HAP-1 (cell line): ENCODE measurements at regions not wholly inside any gene's neighbourhood (a gene's known extent, or its start where the extent isn't known, plus 50 kb on each side); places are given as distances from the start of the nearest gene placed in this dataset.
"Not testable (repeated sequence)": the region's sequence is repeated elsewhere in the genome, so short reads cannot be mapped to it uniquely, and the experiment has no call there.

Experiments used
- DNase-seq, 2 experiments: peaks; one replicate each; pipeline ENCODE4 v3.0.0-alpha.2; 2016 to 2020; ENCODE audit warnings: low spot score in 2 of 2
- H3K27me3 ChIP-seq: fragments of 250-450 bp; sonication (Bioruptor Pico); 2 replicates; pipeline ENCODE4 v1.5.1; 2020; ENCODE audit warnings: low read depth, mild to moderate bottlenecking, moderate library complexity
- H3K36me3 ChIP-seq: fragments of 250-450 bp; sonication (Bioruptor Pico); replicated peaks from 2 replicates; pipeline ENCODE4 v1.5.1; 2020; ENCODE audit warnings: mild to moderate bottlenecking
- H3K4me1 ChIP-seq: fragments of 250-450 bp; sonication (Bioruptor Pico); 2 replicates; pipeline ENCODE4 v1.5.1; 2020; ENCODE audit warnings: mild to moderate bottlenecking
- H3K4me3 ChIP-seq: fragments of 250-450 bp; sonication (Bioruptor Pico); 2 replicates; pipeline ENCODE4 v1.5.1; 2020; ENCODE audit warnings: mild to moderate bottlenecking, moderate library complexity
- H3K9me3 ChIP-seq: fragments of 250-450 bp; sonication (Bioruptor Pico); 2 replicates; pipeline ENCODE4 v1.5.1; 2020; ENCODE audit warnings: mild to moderate bottlenecking, moderate library complexity
- in situ Hi-C: fragments of 300-500 bp; cut with MboI; formaldehyde crosslinking; loops from 3 replicates; pipeline ENCODE4 v1.14.3; 2020; ENCODE audit warnings: low sequenced_read_pairs, inconsistent platforms, mixed read lengths

DNA sequence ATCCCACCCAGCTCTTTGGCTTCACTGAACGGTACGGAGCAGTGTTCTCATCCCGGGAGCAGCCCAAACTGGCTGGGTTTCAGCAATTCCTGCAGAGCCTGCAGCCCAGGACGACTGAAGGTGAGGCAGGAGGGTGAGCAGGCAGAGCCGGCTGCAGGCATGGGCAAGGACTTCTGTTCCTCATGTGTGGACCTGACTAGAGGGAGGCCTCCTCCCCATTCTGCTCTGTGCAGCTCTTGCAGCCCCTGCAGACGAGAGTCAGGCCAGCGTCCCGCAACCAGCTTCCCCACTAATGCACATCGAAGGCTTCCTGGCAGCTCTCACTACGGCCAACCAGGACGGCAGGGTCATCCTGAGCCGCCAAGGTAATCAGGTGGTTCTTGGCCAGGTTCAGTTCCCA, 97.8 kb upstream of the PZP start:
- H3K4me3 ChIP-seq, DNase-seq, in situ Hi-C loops, H3K27me3 ChIP-seq, H3K9me3 ChIP-seq, H3K4me1 ChIP-seq, H3K36me3 ChIP-seq: not testable (repeated sequence)

DNA sequence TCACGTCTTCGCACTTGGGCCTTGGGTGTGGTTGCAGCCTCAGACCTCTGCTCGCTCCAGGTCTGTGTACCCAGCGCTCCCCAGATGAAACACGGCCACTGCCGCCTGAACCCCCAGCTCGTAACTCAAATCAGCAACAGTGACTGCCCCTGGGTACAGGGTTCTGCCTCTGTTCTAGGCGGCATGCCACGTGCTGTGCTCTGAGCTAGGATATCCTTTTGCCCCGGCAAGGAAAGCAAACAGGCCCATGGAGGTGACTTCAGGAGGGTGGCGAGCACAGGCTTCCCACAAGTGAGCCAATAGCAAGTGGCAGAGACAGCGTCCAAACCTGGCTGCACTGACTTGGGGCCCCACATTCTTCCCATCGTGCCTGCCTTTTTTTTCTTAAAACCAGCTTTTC, 96.3 kb upstream of the PZP start:
- H3K4me3 ChIP-seq, H3K27me3 ChIP-seq, DNase-seq, H3K36me3 ChIP-seq, H3K9me3 ChIP-seq, H3K4me1 ChIP-seq, in situ Hi-C loops: not testable (repeated sequence)

DNA sequence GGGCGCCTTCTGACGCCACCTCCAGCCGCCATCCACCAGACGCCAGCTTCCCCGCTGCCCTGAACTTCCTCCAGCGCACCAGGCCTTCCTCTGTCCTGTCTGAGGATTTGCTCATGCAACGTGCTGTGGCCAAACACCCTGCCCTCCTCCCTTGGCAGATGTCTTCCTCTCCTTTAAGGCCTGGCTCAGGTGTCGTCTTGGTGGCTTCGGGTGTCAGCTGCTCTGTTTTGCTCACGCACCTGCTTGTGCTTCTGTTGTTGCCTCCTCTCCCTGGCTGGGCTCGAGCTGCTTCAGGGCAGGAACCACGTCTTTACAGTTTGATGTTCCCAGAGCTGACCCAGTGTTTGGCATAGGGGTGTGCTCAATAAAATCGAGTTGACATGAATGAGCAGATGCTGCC, 87.7 kb upstream of the PZP start:
- H3K4me1 ChIP-seq, H3K9me3 ChIP-seq, in situ Hi-C loops: not testable (repeated sequence)

DNA sequence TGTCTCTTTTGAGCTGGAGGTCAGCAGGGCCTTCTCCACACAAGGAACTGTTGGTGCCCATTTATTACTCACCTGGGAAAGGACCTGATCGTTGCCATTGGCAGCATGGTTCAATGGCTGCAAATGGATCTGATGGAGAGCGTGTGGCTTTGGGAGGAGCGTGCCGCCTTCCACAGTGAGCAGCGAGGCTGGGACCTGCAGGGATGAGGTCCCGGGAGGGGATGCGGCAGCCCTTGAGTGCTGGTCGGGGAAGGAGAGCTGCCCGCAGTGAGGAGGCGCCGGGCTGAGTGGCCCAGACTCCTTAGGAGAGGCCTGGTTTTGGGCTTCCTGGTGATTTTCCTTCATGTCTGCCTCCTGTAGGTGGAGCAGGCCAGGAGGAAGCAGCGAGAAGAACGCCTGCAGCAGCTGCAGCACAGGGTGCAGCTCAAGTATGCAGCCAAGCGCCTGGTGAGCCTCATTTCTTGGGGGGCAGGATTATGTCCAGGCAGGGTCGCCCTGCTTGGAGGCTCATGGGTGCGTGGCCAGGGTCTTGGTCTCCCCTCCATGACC, 86.0 kb upstream of the PZP start:
- H3K4me1 ChIP-seq, H3K27me3 ChIP-seq, H3K9me3 ChIP-seq, in situ Hi-C loops, H3K4me3 ChIP-seq, DNase-seq, H3K36me3 ChIP-seq: not testable (repeated sequence)

More for the DNA sequence above, 87.7 kb upstream of the PZP start:
- H3K36me3 ChIP-seq, DNase-seq, H3K27me3 ChIP-seq, H3K4me3 ChIP-seq: not testable (repeated sequence)

DNA sequence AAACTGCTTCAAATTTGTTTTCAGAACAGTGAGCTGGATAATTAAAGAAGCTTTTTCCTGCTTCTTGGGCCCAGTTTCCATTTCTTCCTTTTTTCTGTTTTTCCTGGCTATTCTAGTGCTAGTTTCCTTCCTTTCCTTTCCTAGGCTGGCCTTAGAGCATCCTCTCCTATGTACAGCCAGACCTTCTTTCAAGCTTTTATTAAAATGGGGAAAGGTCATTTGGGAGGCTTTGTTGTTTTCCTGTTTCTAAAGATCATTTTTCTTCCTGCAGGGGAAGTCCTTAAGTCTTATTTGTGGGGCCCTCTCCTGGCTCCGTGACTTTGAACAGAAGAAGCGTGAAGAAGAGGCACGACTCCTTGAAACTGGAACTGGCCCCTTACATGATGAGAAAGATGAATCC, 85.2 kb upstream of the PZP start:
- in situ Hi-C loops, H3K27me3 ChIP-seq, H3K4me3 ChIP-seq, H3K36me3 ChIP-seq, H3K9me3 ChIP-seq, H3K4me1 ChIP-seq, DNase-seq: not testable (repeated sequence)

DNA sequence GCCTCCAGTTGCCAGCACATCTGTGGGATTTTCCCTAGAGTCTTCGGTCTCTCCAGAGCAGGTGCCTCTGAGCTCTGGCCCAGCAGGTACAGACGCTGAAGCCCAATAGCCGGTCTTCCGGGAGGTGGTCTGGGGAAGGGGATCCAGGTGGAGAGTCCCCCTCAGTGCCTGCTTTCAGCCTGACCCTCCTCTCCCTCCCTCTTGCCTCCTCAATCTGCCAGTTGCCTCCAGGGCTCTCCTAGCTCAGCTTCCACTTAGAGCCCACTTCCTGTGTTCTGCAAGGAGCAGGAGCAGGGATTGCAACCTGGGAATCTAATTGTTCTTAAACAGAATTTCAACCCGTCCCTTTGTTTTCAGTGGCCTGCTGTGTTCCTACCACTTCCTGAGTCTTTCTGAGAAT, 81.8 kb upstream of the PZP start:
- H3K4me3 ChIP-seq, DNase-seq, H3K27me3 ChIP-seq, in situ Hi-C loops, H3K36me3 ChIP-seq, H3K9me3 ChIP-seq, H3K4me1 ChIP-seq: not testable (repeated sequence)

DNA sequence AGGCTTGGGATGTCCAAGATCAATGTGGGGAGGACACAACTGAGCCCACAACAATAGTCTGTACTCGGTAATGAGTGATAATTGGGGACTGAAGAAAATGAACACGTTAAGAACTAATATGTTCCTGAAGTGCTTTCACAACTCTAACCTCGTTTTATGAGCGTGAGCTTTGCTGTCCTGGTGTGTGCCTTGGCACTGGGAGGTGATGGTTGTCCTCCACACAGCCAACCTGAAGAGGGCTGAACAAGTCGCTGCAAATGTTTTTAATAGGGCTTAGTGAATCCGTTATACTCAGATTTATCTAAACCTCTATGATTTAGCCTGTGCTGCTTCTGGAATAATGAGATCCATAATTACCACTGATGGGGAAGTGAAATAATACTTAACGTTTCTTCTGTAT, 76.5 kb upstream of the PZP start:
- DNase-seq, H3K9me3 ChIP-seq, H3K27me3 ChIP-seq, in situ Hi-C loops, H3K4me1 ChIP-seq, H3K4me3 ChIP-seq, H3K36me3 ChIP-seq: not testable (repeated sequence)

DNA sequence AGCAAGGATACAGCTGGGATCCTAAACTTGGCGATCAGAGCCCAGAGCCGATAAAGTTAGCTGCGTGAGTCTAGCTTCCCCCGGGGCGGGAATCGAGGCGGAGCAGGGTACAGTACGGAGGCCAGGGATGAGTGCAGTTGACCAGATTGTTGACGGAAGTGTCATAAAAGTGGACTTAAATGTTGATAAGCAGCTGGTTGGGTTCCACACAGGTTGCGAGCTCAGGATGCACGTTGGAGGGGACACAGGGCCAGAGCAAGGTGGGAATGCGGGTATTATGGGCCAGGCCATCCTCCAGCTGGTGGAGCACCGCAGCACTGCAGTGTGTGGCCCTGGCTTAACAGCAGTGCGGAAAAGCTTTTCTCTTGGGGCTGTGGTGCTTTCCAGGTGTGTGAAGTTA, 76.0 kb upstream of the PZP start:
- in situ Hi-C loops, H3K36me3 ChIP-seq, H3K27me3 ChIP-seq, H3K4me3 ChIP-seq, H3K9me3 ChIP-seq, H3K4me1 ChIP-seq: not testable (repeated sequence)
- peak in 1 of 2 experiments; percentile 21 for DNase-seq

DNA sequence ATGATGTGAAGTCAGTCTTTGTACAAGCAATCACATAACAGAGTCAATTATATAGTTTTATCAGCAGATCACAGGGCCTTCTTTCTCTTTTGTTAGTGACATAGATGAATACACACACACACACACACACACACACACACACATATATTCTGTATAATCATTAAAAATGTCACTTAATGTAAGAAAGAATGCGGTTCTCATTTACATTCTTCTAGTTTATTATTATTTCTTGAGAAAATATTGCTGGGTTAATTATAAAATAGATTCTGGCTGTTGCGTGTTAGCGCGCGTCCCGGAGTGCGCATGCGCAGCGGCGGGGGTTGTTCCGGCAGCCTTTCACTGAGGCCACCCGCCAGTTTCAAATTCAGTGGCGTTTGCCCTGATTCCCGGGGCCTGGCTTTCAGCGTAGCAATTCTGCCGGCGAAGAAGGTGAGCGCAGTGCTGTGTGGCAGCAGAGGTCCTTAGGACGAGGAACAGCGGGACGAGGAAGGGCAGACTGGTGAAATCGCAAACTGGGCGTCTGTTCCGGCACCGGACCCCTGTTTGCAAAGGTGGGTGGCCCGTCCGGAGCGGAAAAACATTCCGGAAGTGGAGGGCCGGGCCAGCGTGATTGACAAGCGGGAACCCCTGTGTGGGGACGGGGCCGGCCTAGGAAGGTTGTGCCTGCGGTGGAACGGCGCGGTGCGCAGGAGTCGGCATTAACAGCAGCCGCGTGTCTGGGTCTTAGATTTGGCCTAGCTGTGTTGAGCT, 75.3 kb upstream of the PZP start:
- H3K4me3 ChIP-seq, result peak overlapping the region; percentile 25
- H3K4me1 ChIP-seq, H3K9me3 ChIP-seq, H3K36me3 ChIP-seq, in situ Hi-C loops: not testable (repeated sequence)
- DNase-seq, result peak; percentile 30 to 75
- peaks cover 17% of the 10 kb centered on the region for H3K27me3 ChIP-seq

DNA sequence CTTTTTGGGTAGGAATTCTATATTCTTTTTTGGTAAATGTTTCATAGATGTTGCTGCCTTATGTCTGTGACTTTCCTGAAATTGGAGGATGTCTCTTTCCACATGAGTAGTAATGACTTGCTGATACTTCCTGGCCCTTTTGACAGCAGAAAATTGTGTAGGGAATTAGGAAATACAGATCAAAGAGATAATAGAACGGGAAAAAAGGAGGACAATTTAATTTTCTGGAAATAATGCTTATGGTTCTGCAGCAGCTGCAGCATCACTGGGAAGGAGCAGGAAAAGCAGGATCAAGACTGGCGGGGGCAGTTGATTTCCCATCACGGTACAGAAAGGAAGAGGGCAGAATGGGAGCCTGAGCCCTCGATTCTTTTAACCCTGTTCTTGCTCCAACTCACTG, 68.8 kb upstream of the PZP start:
- in situ Hi-C loops, result no loop called here
- no peaks in the 10 kb centered on the region for H3K9me3 ChIP-seq
- no peak for DNase-seq
- H3K36me3 ChIP-seq, result no peaks in the 10 kb centered on the region
- no peak overlapping the region for H3K4me3 ChIP-seq
- H3K27me3 ChIP-seq, result peaks cover 31% of the 10 kb centered on the region
- no peaks in the 10 kb centered on the region for H3K4me1 ChIP-seq

DNA sequence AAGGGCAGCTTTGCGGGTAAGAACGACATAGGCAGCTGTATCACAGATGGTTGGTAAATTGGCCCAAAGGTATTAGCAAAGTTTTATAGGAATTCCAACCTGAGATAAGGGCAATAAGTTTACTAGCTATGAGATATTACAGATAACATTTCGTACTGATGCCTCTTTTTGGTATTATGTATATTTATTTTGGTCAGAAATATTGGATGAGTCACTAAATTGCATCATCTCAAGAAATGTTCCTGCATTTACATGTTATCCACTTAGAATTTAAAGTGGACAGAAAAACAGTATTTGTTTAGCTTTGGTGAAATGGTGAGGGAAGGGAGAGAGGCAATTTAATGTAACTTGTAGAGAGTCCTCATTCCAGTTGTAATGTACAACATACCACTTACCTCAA, 65.1 kb upstream of the PZP start:
- Histone ChIP-seq H3K9me3 (no peaks in the 10 kb centered on the region), H3K4me1 (no peaks in the 10 kb centered on the region), H3K4me3 (no peak overlapping the region), H3K36me3 (no peaks in the 10 kb centered on the region), H3K27me3 (peaks cover 13% of the 10 kb centered on the region)
- in situ Hi-C loops, result no loop called here
- no peak for DNase-seq

DNA sequence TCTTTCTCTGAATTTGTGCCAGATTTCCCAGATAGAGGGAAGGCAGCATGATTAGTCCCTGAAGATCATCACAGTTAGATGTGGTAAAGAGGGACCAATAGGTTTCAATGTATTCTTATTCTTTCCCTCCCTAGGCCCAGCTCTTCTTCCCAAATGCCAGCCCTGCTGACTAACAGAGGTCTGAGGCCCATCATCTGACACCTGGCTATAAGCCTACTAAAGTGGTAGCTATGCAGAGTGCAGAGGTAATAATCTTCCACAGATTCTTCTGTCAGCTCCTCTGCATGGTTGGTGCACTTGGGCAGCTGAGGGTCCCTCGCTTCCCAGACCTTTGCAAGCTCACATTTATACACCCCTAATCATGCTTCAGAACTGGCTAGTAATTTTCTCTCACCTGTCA, 63.7 kb upstream of the PZP start:
- H3K4me1 ChIP-seq, result no peaks in the 10 kb centered on the region
- in situ Hi-C loops, result no loop called here
- H3K36me3 ChIP-seq, result no peaks in the 10 kb centered on the region
- H3K27me3 ChIP-seq, result peaks cover 5% of the 10 kb centered on the region
- H3K4me3 ChIP-seq, result no peak overlapping the region
- no peaks in the 10 kb centered on the region for H3K9me3 ChIP-seq
- DNase-seq, result no peak

DNA sequence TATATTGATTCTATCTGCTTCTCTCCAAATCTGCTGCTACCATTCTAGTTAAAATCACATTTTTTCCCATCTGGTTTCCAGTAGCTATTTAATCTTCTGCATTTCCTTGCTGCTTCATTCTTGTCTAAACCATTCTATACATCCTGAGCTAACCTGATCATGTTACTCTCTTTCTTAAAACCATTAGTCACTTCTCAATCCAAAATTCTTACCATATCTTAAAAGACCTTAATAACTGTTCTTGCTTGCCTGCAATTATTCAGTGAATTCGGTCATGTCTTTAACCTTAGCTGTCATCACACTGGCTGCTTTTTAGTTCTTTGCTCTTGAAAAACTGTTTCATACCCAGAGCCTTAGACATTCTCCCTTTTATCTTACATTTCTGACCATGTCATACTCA, 56.4 kb upstream of the PZP start:
- in situ Hi-C loops, result no loop called here
- Histone ChIP-seq H3K4me1 (no peaks in the 10 kb centered on the region), H3K9me3 (no peaks in the 10 kb centered on the region), H3K27me3 (peaks cover 13% of the 10 kb centered on the region), H3K36me3 (no peaks in the 10 kb centered on the region), H3K4me3 (no peak overlapping the region)
- no peak for DNase-seq

DNA sequence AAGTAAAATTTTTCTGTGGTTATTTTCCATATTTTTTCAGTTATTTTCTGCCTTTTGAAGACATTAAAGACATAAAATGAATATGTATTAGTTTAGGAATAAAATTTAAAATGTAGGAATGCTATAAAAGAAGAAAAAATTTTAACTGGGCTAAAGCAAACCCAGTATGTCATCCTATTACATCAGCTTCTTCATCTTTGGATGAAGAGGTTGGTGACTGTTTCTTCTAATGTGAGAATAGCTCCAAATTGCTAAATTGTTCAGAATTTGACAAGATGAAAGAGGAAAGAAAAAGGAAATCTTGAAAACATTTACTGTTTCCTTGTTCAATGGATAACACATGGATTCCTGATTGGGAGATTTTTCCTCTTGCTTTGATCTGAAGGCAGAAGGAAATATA, 52.7 kb upstream of the PZP start:
- H3K36me3 ChIP-seq, result no peaks in the 10 kb centered on the region
- H3K27me3 ChIP-seq, result peaks cover 15% of the 10 kb centered on the region
- H3K4me3 ChIP-seq, result no peak overlapping the region
- no peaks in the 10 kb centered on the region for H3K4me1 ChIP-seq
- in situ Hi-C loops, result no loop called here
- DNase-seq, result no peak
- no peaks in the 10 kb centered on the region for H3K9me3 ChIP-seq

DNA sequence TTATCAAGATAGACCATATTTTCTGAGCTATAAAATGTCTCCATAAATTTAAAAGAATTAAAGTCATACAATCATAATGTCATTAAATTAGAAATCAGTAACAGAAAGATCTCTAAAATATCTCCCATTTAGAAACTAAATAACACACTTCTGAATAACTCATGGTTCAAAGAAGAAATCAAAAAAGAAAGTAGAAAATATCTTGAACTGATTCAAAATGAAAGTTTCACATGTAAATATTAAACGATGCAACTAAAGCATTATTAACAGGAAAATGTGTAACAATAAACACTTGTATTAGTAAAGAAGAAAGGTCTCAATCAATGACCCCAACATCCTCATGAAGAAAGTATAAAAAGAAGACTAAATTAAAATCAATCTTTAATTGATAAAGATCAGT, 50.5 kb upstream of the PZP start:
- Histone ChIP-seq H3K9me3 (no peaks in the 10 kb centered on the region), H3K4me3 (no peak overlapping the region), H3K36me3 (no peaks in the 10 kb centered on the region), H3K27me3 (peaks cover 9% of the 10 kb centered on the region), H3K4me1 (no peaks in the 10 kb centered on the region)
- no peak for DNase-seq
- in situ Hi-C loops, result no loop called here
